Esophagus squamous epithelium (tissue), 4 donors: ENCODE measurements at regions not wholly inside any gene's neighbourhood (a gene's known extent, or its start where the extent isn't known, plus 50 kb on each side); places are given as distances from the start of the nearest gene placed in this dataset.

Experiments
- POLR2A ChIP-seq, 4 donors: fragments of 450-650 bp; IDR thresholded peaks; one replicate each; pipeline ENCODE4 v1.6.1; 2017; ENCODE audit warnings: antibody characterized with exemption in 4 of 4, mild to moderate bottlenecking in 4 of 4, moderate library complexity in 3 of 4
- TF ChIP-seq, protein P1 (sequence below), 6 experiments: fragments of 450-650 bp in 4 of 6; fragments of 200-600 bp in 2 of 6; sonication (generic) in 2 of 6; IDR thresholded peaks; one replicate each; pipeline ENCODE4 v1.5.1; 2016 to 2019; ENCODE audit warnings: antibody characterized with exemption in 6 of 6, mild to moderate bottlenecking in 4 of 6, moderate library complexity in 4 of 6

DNA sequence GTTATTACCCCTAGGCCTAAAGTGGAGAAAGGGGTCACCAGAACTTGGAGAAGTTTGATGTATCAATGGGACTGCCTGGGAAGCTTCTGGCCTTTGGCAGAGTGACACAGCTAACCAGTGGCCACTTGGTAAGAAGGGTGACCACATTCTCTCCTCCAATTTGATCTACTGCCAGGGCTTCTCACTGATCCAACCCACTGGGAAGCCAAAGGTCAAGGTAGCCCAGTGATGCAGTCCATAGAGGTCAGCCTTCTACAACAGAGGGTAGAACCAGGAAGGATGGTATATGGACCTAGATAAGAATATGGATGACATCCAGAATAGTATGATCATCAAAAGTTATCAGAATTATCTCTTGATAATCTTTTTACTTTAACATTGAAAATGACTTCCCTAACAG, 493.6 kb downstream of the NYAP2 start:
- no peak for TF ChIP-seq POLR2A (IDR thresholded peaks at IDR 0.05)
- TF ChIP-seq, protein P1, sequence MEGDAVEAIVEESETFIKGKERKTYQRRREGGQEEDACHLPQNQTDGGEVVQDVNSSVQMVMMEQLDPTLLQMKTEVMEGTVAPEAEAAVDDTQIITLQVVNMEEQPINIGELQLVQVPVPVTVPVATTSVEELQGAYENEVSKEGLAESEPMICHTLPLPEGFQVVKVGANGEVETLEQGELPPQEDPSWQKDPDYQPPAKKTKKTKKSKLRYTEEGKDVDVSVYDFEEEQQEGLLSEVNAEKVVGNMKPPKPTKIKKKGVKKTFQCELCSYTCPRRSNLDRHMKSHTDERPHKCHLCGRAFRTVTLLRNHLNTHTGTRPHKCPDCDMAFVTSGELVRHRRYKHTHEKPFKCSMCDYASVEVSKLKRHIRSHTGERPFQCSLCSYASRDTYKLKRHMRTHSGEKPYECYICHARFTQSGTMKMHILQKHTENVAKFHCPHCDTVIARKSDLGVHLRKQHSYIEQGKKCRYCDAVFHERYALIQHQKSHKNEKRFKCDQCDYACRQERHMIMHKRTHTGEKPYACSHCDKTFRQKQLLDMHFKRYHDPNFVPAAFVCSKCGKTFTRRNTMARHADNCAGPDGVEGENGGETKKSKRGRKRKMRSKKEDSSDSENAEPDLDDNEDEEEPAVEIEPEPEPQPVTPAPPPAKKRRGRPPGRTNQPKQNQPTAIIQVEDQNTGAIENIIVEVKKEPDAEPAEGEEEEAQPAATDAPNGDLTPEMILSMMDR (IDR thresholded peaks at IDR 0.05): no peak
